ENCODE measurements at regions not wholly inside any gene's neighbourhood (a gene's known extent, or its start where the extent isn't known, plus 50 kb on each side); places are given as distances from the start of the nearest gene placed in this dataset.

GRCh38 chr22:47651216-47651987 lies 889.0 kb downstream of the TBC1D22A start:
- no peak for DNase-seq

GRCh38 chr22:47647720-47648119 lies 885.3 kb downstream of the TBC1D22A start:
- no peak for DNase-seq

- no peak for DNase-seq
Measured at GRCh38 chr22:47647181-47647580, 884.7 kb downstream of the TBC1D22A start.

- no peak for DNase-seq
Measured at GRCh38 chr22:47645923-47646322, 883.5 kb downstream of the TBC1D22A start.

- DNase-seq, result no peak
Measured at GRCh38 chr22:47645450-47645914, 883.0 kb downstream of the TBC1D22A start.

GRCh38 chr22:47634347-47634746 lies 871.9 kb downstream of the TBC1D22A start:
- DNase-seq, result no peak

GRCh38 chr22:47633111-47633510 lies 870.7 kb downstream of the TBC1D22A start:
- DNase-seq, result no peak

GRCh38 chr22:47632701-47633100 lies 870.3 kb downstream of the TBC1D22A start:
- no peak for DNase-seq

GRCh38 chr22:47631571-47632102 lies 869.2 kb downstream of the TBC1D22A start:
- no peak for DNase-seq

- DNase-seq, result no peak
Measured at GRCh38 chr22:47630741-47631534, 868.5 kb downstream of the TBC1D22A start.

GRCh38 chr22:47629791-47630655 lies 867.6 kb downstream of the TBC1D22A start:
- no peak for DNase-seq

GRCh38 chr22:47629273-47629711 lies 866.8 kb downstream of the TBC1D22A start:
- no peak for DNase-seq

- no peak for DNase-seq
Measured at GRCh38 chr22:47628477-47629272, 866.2 kb downstream of the TBC1D22A start.

- DNase-seq, result no peak
Measured at GRCh38 chr22:47627556-47628253, 865.3 kb downstream of the TBC1D22A start.

GRCh38 chr22:47626428-47627390 lies 864.3 kb downstream of the TBC1D22A start:
- DNase-seq, result no peak

- DNase-seq, result no peak
Measured at GRCh38 chr22:47625531-47626427, 863.3 kb downstream of the TBC1D22A start.

- DNase-seq, result no peak
Measured at GRCh38 chr22:47625013-47625385, 862.5 kb downstream of the TBC1D22A start.

GRCh38 chr22:47624252-47625012 lies 862.0 kb downstream of the TBC1D22A start:
- DNase-seq, result no peak

Data from skin of body (tissue), 1 donor.